Breast epithelium (tissue), 4 donors: ENCODE measurements at regions not wholly inside any gene's neighbourhood (a gene's known extent, or its start where the extent isn't known, plus 50 kb on each side); places are given as distances from the start of the nearest gene placed in this dataset.

Experiments
- DNase-seq, 2 donors: peaks; one replicate each; pipeline ENCODE4 v3.0.0-alpha.2; 2019; ENCODE audit warnings: low spot score in 2 of 2
- H3K27ac ChIP-seq, 2 donors: fragments of 200-600 bp; sonication (generic) in 1 of 2; one replicate each; pipeline ENCODE4 v1.5.1; 2016 to 2019; ENCODE audit warnings: mild to moderate bottlenecking in 1 of 2
- H3K27me3 ChIP-seq, 2 donors: fragments of 200-600 bp; sonication (generic) in 1 of 2; one replicate each; pipeline versions ENCODE4 v1.5.1 to v1.6.0; 2017 to 2019; ENCODE audit warnings: control low read depth in 1 of 2, mild to moderate bottlenecking in 1 of 2
- H3K36me3 ChIP-seq: fragments of 200-600 bp; one replicate; pipeline ENCODE4 v1.5.1; 2019
- H3K4me1 ChIP-seq, 2 donors: fragments of 200-600 bp; sonication (generic); one replicate each; pipeline ENCODE4 v1.5.1; 2016 to 2019; ENCODE audit warnings: control low read depth in 1 of 2
- H3K4me3 ChIP-seq, 3 donors: fragments of 200-600 bp; sonication (generic); 1 replicate in 2 of 3; 2 replicates in 1 of 3; pipeline ENCODE4 v1.5.1; 2016 to 2019; ENCODE audit warnings: mild to moderate bottlenecking in 3 of 3, moderate library complexity in 2 of 3
- H3K9me3 ChIP-seq, 2 donors: fragments of 200-600 bp; sonication (generic) in 1 of 2; one replicate each; pipeline ENCODE4 v1.5.1; 2016 to 2019; ENCODE audit warnings: control low read depth in 1 of 2
- CTCF ChIP-seq, 3 donors: fragments of 450-650 bp; IDR thresholded peaks; one replicate each; pipeline ENCODE4 v1.5.1; 2016 to 2017; ENCODE audit warnings: antibody characterized with exemption in 3 of 3, mild to moderate bottlenecking in 3 of 3, moderate library complexity in 3 of 3
- POLR2A ChIP-seq: fragments of 450-650 bp; IDR thresholded peaks from one replicate; pipeline ENCODE4 v1.6.1; 2016; ENCODE audit warnings: antibody characterized with exemption, mild to moderate bottlenecking, moderate library complexity
- POLR2AphosphoS5 ChIP-seq, 3 donors: sonication (generic); formaldehyde crosslinking; IDR thresholded peaks; one replicate each; pipeline ENCODE4 v1.6.1; 2017; ENCODE audit warnings: antibody characterized with exemption in 3 of 3
- intact Hi-C: fragments of 100-400 bp; cut with DNase I; formaldehyde crosslinking; loops from one replicate; pipeline ENCODE4 v1.15.1; 2023; ENCODE audit warnings: low total_unique reads

- no peak for DNase-seq
- Histone ChIP-seq H3K4me3 (no peak overlapping the region), H3K27ac (no peak overlapping the region), H3K9me3 (no peaks in the 10 kb centered on the region), H3K27me3 (no peaks in the 10 kb centered on the region), H3K36me3 (no peaks in the 10 kb centered on the region), H3K4me1 (no peaks in the 10 kb centered on the region)
- TF ChIP-seq POLR2AphosphoS5 (IDR thresholded peaks at IDR 0.05) (no peak), POLR2A (no peak)
- intact Hi-C loops, result no loop called here
These were observed 367.3 kb upstream of the PAPPA start for GRCh38 chr9:115786321-115786720.

GRCh38 chr9:115790520-115790919, 363.1 kb upstream of the PAPPA start:
- TF ChIP-seq CTCF (IDR thresholded peaks at IDR 0.05) (no peak), POLR2AphosphoS5 (IDR thresholded peaks at IDR 0.05) (no peak), POLR2A (no peak)

GRCh38 chr9:115794921-115795475, 358.6 kb upstream of the PAPPA start:
- H3K27ac ChIP-seq, result no peak overlapping the region
- DNase-seq, result no peak
- H3K4me1 ChIP-seq, result no peaks in the 10 kb centered on the region
- intact Hi-C loops, result no loop called here
- H3K36me3 ChIP-seq, result no peaks in the 10 kb centered on the region
- H3K27me3 ChIP-seq, result no peaks in the 10 kb centered on the region
- no peak for TF ChIP-seq POLR2A
- TF ChIP-seq CTCF (IDR thresholded peaks at IDR 0.05), result no peak
- no peak for TF ChIP-seq POLR2AphosphoS5 (IDR thresholded peaks at IDR 0.05)
- no peak overlapping the region for H3K4me3 ChIP-seq
- no peaks in the 10 kb centered on the region for H3K9me3 ChIP-seq

More at GRCh38 chr9:115790520-115790919, 363.1 kb upstream of the PAPPA start:
- Histone ChIP-seq H3K4me3 (no peak overlapping the region), H3K27ac (no peak overlapping the region), H3K9me3 (no peaks in the 10 kb centered on the region), H3K36me3 (no peaks in the 10 kb centered on the region), H3K4me1 (no peaks in the 10 kb centered on the region), H3K27me3 (no peaks in the 10 kb centered on the region)
- DNase-seq, result no peak
- intact Hi-C loops, result no loop called here

GRCh38 chr9:115799734-115800133, 353.9 kb upstream of the PAPPA start:
- H3K27ac ChIP-seq, result no peak overlapping the region
- H3K36me3 ChIP-seq, result no peaks in the 10 kb centered on the region
- TF ChIP-seq CTCF (IDR thresholded peaks at IDR 0.05) (no peak), POLR2A (no peak), POLR2AphosphoS5 (IDR thresholded peaks at IDR 0.05) (no peak)
- H3K27me3 ChIP-seq, result no peaks in the 10 kb centered on the region
- no peaks in the 10 kb centered on the region for H3K9me3 ChIP-seq
- no peak for DNase-seq
- intact Hi-C loops, result no loop called here
- no peak overlapping the region for H3K4me3 ChIP-seq
- H3K4me1 ChIP-seq, result no peaks in the 10 kb centered on the region

GRCh38 chr9:115804206-115804605, 349.4 kb upstream of the PAPPA start:
- intact Hi-C loops, result no loop called here
- no peak for DNase-seq

More at GRCh38 chr9:115804206-115804605, 349.4 kb upstream of the PAPPA start:
- H3K4me3 ChIP-seq, result no peak overlapping the region
- H3K36me3 ChIP-seq, result no peaks in the 10 kb centered on the region
- H3K27me3 ChIP-seq, result no peaks in the 10 kb centered on the region
- no peak overlapping the region for H3K27ac ChIP-seq
- H3K4me1 ChIP-seq, result no peaks in the 10 kb centered on the region
- no peaks in the 10 kb centered on the region for H3K9me3 ChIP-seq
- no peak for TF ChIP-seq POLR2AphosphoS5 (IDR thresholded peaks at IDR 0.05)
- TF ChIP-seq POLR2A, result no peak
- no peak for TF ChIP-seq CTCF (IDR thresholded peaks at IDR 0.05)
